ENCODE measurements at regions not wholly inside any gene's neighbourhood (a gene's known extent, or its start where the extent isn't known, plus 50 kb on each side); places are given as distances from the start of the nearest gene placed in this dataset.

- DNase-seq (ENCODE audit: insufficient read length, low spot score), result no peak
- TF ChIP-seq SPI1 (IDR thresholded peaks at IDR 0.05; ENCODE audit: low read depth, low read length) (no peak), POLR2A (IDR thresholded peaks at IDR 0.05; ENCODE audit: low read depth, low read length) (no peak), POU2F2 (IDR thresholded peaks at IDR 0.05; ENCODE audit: low read depth, low read length) (no peak), POLR2AphosphoS5 (IDR thresholded peaks at IDR 0.05; ENCODE audit: low read depth, low read length) (no peak), TAF1 (IDR thresholded peaks at IDR 0.05; ENCODE audit: low read depth, low read length) (no peak), PAX5 (IDR thresholded peaks at IDR 0.05; ENCODE audit: insufficient read depth, low read length, severe bottlenecking) (no peak)
- no peak for FAIRE-seq
These were observed 186.9 kb downstream of the GPAT3 start for GRCh38 chr4:83722730-83723269.

DNA sequence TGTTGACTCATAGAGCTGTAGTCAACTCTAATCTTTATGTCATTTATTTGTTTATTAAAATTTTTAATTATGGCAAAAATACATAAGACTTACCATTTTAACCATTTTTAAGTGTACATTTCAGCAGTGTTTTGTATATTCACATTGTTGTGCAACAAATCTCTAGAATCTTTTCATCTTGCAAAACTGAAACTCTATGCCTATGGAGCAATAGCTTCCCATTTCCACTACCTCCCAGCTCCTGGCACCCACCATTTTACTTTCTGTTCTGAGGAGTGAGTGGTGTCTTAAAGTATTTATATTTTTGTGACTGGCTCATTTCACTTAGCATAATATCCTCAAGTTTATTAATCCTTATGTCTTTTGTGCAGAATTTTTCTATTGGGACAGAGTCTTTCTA, 181.0 kb downstream of the GPAT3 start:
- TF ChIP-seq SPI1 (IDR thresholded peaks at IDR 0.05; ENCODE audit: low read depth, low read length) (no peak), TAF1 (IDR thresholded peaks at IDR 0.05; ENCODE audit: low read depth, low read length) (no peak), POLR2A (IDR thresholded peaks at IDR 0.05; ENCODE audit: low read depth, low read length) (no peak), POLR2AphosphoS5 (IDR thresholded peaks at IDR 0.05; ENCODE audit: low read depth, low read length) (no peak), PAX5 (IDR thresholded peaks at IDR 0.05; ENCODE audit: insufficient read depth, low read length, severe bottlenecking) (no peak), POU2F2 (IDR thresholded peaks at IDR 0.05; ENCODE audit: low read depth, low read length) (no peak)
- FAIRE-seq, result no peak
- DNase-seq (ENCODE audit: insufficient read length, low spot score), result no peak

DNA sequence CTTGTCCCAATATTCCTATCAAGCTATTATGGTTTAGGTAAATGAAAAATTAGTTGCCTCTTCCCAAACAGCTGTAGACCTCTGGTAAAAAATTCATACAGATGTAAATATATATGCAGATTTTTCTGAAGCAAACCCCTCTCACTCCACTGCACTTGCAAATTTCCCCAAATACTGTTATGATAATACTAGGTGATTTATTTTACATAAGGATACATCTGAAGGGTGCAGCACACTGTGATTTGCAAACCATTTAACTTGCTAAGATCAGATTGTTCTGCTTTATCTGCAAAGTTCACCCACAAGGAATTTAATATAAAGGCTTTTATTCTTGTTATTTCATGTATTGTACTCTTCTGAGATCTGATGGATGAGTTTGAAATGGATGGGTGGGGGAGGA, 177.0 kb downstream of the GPAT3 start:
- FAIRE-seq, result no peak
- TF ChIP-seq SPI1 (IDR thresholded peaks at IDR 0.05; ENCODE audit: low read depth, low read length) (no peak), POU2F2 (IDR thresholded peaks at IDR 0.05; ENCODE audit: low read depth, low read length) (no peak), POLR2A (IDR thresholded peaks at IDR 0.05; ENCODE audit: low read depth, low read length) (no peak), PAX5 (IDR thresholded peaks at IDR 0.05; ENCODE audit: insufficient read depth, low read length, severe bottlenecking) (no peak), POLR2AphosphoS5 (IDR thresholded peaks at IDR 0.05; ENCODE audit: low read depth, low read length) (no peak), TAF1 (IDR thresholded peaks at IDR 0.05; ENCODE audit: low read depth, low read length) (no peak)
- DNase-seq (ENCODE audit: insufficient read length, low spot score), result no peak

GRCh38 chr4:83709627-83710026, 173.7 kb downstream of the GPAT3 start:
- DNase-seq (ENCODE audit: insufficient read length, low spot score) (no peak), FAIRE-seq (no peak)
- TF ChIP-seq PAX5 (IDR thresholded peaks at IDR 0.05; ENCODE audit: insufficient read depth, low read length, severe bottlenecking) (no peak), TAF1 (IDR thresholded peaks at IDR 0.05; ENCODE audit: low read depth, low read length) (no peak), POU2F2 (IDR thresholded peaks at IDR 0.05; ENCODE audit: low read depth, low read length) (no peak), POLR2AphosphoS5 (IDR thresholded peaks at IDR 0.05; ENCODE audit: low read depth, low read length) (no peak), SPI1 (IDR thresholded peaks at IDR 0.05; ENCODE audit: low read depth, low read length) (no peak), POLR2A (IDR thresholded peaks at IDR 0.05; ENCODE audit: low read depth, low read length) (no peak)

DNA sequence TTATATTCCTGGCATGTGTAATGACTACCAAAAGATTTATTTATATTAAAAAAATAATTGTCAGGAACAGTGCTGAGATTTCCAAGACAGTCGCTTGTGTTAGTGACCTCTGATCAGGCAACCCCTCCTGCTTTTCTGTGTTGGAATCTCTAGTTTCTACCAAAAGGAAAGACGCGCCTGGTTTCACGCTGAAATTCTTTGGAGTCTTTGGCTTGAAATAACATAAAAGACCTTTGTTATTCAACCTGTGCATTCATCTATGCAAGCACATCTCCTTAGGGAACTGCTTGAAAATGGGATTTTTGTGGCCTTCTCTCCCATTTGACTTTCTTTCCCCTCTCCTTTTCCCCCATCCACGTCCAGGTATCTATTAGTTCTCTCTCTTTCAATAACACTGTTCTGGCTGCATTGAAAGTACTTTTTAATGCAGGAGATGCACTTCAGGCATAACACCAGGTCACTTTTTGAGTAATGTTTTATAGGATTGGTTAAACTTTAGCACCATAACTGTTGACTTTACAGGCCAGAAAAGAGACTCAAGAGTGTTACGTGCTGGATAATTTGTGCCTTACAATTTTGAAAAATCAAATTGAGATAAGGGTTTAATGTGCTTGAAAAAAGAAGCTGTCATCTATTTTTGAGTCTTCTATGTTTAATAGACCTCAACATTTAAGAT, 172.7 kb downstream of the GPAT3 start:
- DNase-seq (ENCODE audit: insufficient read length, low spot score) (no peak), FAIRE-seq (no peak)
- TF ChIP-seq SPI1 (IDR thresholded peaks at IDR 0.05; ENCODE audit: low read depth, low read length), result no peak
- no peak for TF ChIP-seq PAX5 (IDR thresholded peaks at IDR 0.05; ENCODE audit: insufficient read depth, low read length, severe bottlenecking)
- TF ChIP-seq POLR2A (IDR thresholded peaks at IDR 0.05; ENCODE audit: low read depth, low read length), result no peak
- no peak for TF ChIP-seq TAF1 (IDR thresholded peaks at IDR 0.05; ENCODE audit: low read depth, low read length)
- TF ChIP-seq POLR2AphosphoS5 (IDR thresholded peaks at IDR 0.05; ENCODE audit: low read depth, low read length), result no peak

- TF ChIP-seq POLR2AphosphoS5 (IDR thresholded peaks at IDR 0.05; ENCODE audit: low read depth, low read length), result no peak
- no peak for TF ChIP-seq TAF1 (IDR thresholded peaks at IDR 0.05; ENCODE audit: low read depth, low read length)
- no peak for TF ChIP-seq POLR2A (IDR thresholded peaks at IDR 0.05; ENCODE audit: low read depth, low read length)
- no peak for TF ChIP-seq POU2F2 (IDR thresholded peaks at IDR 0.05; ENCODE audit: low read depth, low read length)
- TF ChIP-seq SPI1 (IDR thresholded peaks at IDR 0.05; ENCODE audit: low read depth, low read length), result no peak
- TF ChIP-seq PAX5 (IDR thresholded peaks at IDR 0.05; ENCODE audit: insufficient read depth, low read length, severe bottlenecking), result no peak
- FAIRE-seq, result no peak
- DNase-seq (ENCODE audit: insufficient read length, low spot score), result no peak
These were observed 168.9 kb downstream of the GPAT3 start for GRCh38 chr4:83704786-83705185.

DNA sequence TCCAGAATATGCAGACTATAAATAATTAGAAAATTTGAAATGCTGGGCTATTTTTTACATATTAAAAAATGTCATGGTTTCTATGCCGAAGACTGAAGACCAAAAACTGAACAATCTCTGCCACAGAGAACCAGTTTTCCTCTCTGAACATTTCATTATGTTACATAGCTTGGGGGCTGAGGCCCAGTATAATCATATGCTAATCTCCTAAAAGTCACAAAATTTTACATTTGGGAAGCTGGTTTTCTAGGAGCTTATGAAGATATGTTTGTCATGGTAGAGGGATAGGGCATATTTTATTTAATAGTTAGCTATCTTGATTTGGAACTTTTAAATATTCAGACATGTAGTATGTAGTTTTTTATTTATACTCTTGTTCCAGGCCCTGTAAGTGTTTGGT, 167.8 kb downstream of the GPAT3 start:
- DNase-seq (ENCODE audit: insufficient read length, low spot score), result no peak
- FAIRE-seq, result no peak

DNA sequence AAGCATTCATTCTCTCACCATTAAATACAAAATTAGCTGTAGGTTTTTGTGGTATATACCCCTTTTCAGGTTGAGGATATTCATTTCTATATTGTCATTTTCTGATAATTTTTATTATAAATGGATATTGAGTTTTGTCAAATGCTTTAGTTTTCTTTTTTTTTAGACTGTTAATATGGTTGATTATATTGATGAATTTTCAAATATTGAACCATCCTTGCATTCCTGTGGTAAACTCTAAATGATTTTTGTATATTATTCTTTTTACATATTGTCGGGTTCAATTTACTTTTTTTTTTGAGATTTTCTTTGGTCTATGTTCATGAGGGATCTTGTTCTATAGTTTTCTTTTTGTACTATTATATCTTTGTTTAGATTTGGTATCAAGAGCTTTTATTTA, 165.1 kb downstream of the GPAT3 start:
- TF ChIP-seq POLR2A (IDR thresholded peaks at IDR 0.05; ENCODE audit: low read depth, low read length), result no peak
- FAIRE-seq (no peak), DNase-seq (ENCODE audit: insufficient read length, low spot score) (no peak)

More for the DNA sequence above, 167.8 kb downstream of the GPAT3 start:
- TF ChIP-seq PAX5 (IDR thresholded peaks at IDR 0.05; ENCODE audit: insufficient read depth, low read length, severe bottlenecking) (no peak), POLR2A (IDR thresholded peaks at IDR 0.05; ENCODE audit: low read depth, low read length) (no peak), SPI1 (IDR thresholded peaks at IDR 0.05; ENCODE audit: low read depth, low read length) (no peak), TAF1 (IDR thresholded peaks at IDR 0.05; ENCODE audit: low read depth, low read length) (no peak), POLR2AphosphoS5 (IDR thresholded peaks at IDR 0.05; ENCODE audit: low read depth, low read length) (no peak), POU2F2 (IDR thresholded peaks at IDR 0.05; ENCODE audit: low read depth, low read length) (no peak)

DNA sequence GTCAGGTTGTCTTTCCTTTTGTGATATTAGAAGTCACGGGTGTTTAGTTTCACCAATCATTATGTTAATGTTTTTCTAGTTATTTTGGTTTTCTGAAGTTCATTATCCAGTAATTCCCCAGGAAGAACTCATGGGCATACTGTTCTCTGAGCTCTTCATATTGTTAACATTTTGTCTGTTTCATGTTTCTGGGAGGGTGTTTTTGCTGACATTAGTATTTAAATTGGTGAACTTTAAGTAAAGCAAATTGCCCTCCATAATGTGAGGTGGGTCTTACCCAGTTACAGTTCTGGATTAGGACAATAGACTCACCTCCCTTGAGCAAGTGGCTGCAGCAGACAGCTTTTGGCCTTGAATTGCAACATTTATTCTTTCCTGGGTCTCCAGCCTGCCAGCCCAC, 163.4 kb downstream of the GPAT3 start:
- FAIRE-seq (no peak), DNase-seq (ENCODE audit: insufficient read length, low spot score) (no peak)
- TF ChIP-seq POLR2A (IDR thresholded peaks at IDR 0.05; ENCODE audit: low read depth, low read length), result no peak
- TF ChIP-seq POU2F2 (IDR thresholded peaks at IDR 0.05; ENCODE audit: low read depth, low read length), result no peak
- no peak for TF ChIP-seq SPI1 (IDR thresholded peaks at IDR 0.05; ENCODE audit: low read depth, low read length)
- no peak for TF ChIP-seq PAX5 (IDR thresholded peaks at IDR 0.05; ENCODE audit: insufficient read depth, low read length, severe bottlenecking)
- no peak for TF ChIP-seq TAF1 (IDR thresholded peaks at IDR 0.05; ENCODE audit: low read depth, low read length)
- TF ChIP-seq POLR2AphosphoS5 (IDR thresholded peaks at IDR 0.05; ENCODE audit: low read depth, low read length), result no peak

- no peak for DNase-seq (ENCODE audit: insufficient read length, low spot score)
- no peak for TF ChIP-seq POLR2AphosphoS5 (IDR thresholded peaks at IDR 0.05; ENCODE audit: low read depth, low read length)
- TF ChIP-seq PAX5 (IDR thresholded peaks at IDR 0.05; ENCODE audit: insufficient read depth, low read length, severe bottlenecking), result no peak
- no peak for TF ChIP-seq TAF1 (IDR thresholded peaks at IDR 0.05; ENCODE audit: low read depth, low read length)
- no peak for TF ChIP-seq POU2F2 (IDR thresholded peaks at IDR 0.05; ENCODE audit: low read depth, low read length)
- no peak for TF ChIP-seq POLR2A (IDR thresholded peaks at IDR 0.05; ENCODE audit: low read depth, low read length)
- TF ChIP-seq SPI1 (IDR thresholded peaks at IDR 0.05; ENCODE audit: low read depth, low read length), result no peak
- FAIRE-seq, result no peak
These were observed 156.1 kb downstream of the GPAT3 start for GRCh38 chr4:83692028-83692427.
